ENCODE measurements at regions not wholly inside any gene's neighbourhood (a gene's known extent, or its start where the extent isn't known, plus 50 kb on each side); places are given as distances from the start of the nearest gene placed in this dataset.

DNA sequence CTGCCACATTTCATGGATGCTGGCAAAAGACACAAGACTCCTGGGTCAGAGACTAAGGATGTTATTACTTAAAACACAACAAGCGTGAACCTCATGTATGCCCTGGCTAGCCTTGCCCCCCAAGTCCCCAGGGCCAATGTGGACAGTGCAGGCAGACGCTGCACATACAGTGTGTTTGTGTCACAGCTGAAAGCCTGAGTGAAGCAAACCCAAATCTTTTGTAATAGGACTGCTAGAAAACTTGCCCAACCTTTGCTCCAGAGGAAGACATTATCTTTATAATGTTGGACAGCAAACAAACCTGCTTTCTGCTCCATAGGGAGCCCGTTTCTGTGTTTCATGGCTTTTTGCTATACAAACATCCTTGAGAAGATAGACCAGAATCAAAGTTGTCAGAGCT lies 282.0 kb upstream of the RORA start:
- no peak for TF ChIP-seq CTCF (IDR thresholded peaks at IDR 0.05; ENCODE audit: control extremely low read depth, extremely low read depth)
- Histone ChIP-seq H3K4me1 (ENCODE audit: control insufficient read depth in 5 of 5, insufficient read depth in 5 of 5, low read length in 5 of 5) (peaks cover 0 to 31% (median 0%) of the 10 kb centered on the region in 5 donors), H3K9ac (ENCODE audit: insufficient read depth in 1 of 2, low read length in 2 of 2) (no peak overlapping the region), H3K27ac (ENCODE audit: low read depth in 1 of 2, low read length in 1 of 2) (no peak overlapping the region), H3K27me3 (ENCODE audit: control insufficient read depth in 3 of 3, insufficient read depth in 3 of 3, low read length in 2 of 3) (peaks cover 0 to 14% (median 0%) of the 10 kb centered on the region in 3 donors), H3K36me3 (ENCODE audit: control insufficient read depth in 4 of 4, insufficient read depth in 4 of 4, low read length in 4 of 4) (no peaks in the 10 kb centered on the region), H3K9me3 (ENCODE audit: control insufficient read depth in 4 of 4, insufficient read depth in 3 of 4, low read length in 3 of 4) (no peaks in the 10 kb centered on the region), H3K4me3 (no peak overlapping the region)
- WGBS, 2 donors: 82 to 88% methylated on average over 3 of the region's 3 CpGs
- ATAC-seq (ENCODE audit: insufficient read depth, low FRiP score) (no peak), DNase-seq (peak in 1 of 3 donors; percentile 33)

DNA sequence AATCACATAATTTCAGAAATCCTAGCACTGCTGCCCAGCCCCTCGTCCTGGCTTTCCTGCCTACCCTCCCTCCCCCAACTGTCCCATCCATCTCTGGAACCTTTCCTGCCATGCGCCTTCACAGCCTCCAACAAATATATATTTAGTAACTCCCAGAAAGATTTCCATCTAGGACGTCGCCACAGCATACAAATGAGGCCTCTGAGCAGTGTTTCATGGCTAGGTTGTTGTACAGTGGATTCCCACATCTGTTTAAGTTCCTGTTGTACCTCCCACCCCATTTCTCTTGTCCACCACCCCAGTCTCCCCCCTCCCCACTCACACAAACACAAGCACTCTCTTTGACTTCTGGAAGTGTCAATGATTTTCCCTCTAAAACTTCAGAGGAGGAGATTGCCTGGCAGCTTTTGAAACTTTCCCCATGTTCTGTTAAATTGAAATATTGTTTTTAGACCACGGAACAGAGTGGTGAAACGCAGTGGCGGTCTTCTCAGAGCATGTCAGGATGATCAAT lies 280.3 kb upstream of the RORA start:
- Histone ChIP-seq H3K4me1 (ENCODE audit: control insufficient read depth in 5 of 5, insufficient read depth in 5 of 5, low read length in 5 of 5) (peaks cover 0 to 31% (median 0%) of the 10 kb centered on the region in 5 donors), H3K27me3 (ENCODE audit: control insufficient read depth in 3 of 3, insufficient read depth in 3 of 3, low read length in 2 of 3) (peaks cover 0 to 11% (median 0%) of the 10 kb centered on the region in 3 donors), H3K36me3 (ENCODE audit: control insufficient read depth in 4 of 4, insufficient read depth in 4 of 4, low read length in 4 of 4) (no peaks in the 10 kb centered on the region), H3K9me3 (ENCODE audit: control insufficient read depth in 4 of 4, insufficient read depth in 3 of 4, low read length in 3 of 4) (no peaks in the 10 kb centered on the region), H3K27ac (ENCODE audit: low read depth in 1 of 2, low read length in 1 of 2) (no peak overlapping the region), H3K9ac (ENCODE audit: insufficient read depth in 1 of 2, low read length in 2 of 2) (no peak overlapping the region), H3K4me3 (no peak overlapping the region)
- TF ChIP-seq CTCF (IDR thresholded peaks at IDR 0.05; ENCODE audit: control extremely low read depth, extremely low read depth): no peak
- no peak for ATAC-seq (ENCODE audit: insufficient read depth, low FRiP score)
- peak; percentile 51 to 87 (median 83) for DNase-seq
- WGBS, 2 donors: 57 to 64% methylated on average over 7 of the region's 7 CpGs

GRCh38 chr15:61503383-61503969 lies 274.4 kb upstream of the RORA start:
- peaks cover 0 to 45% (median 3%) of the 10 kb centered on the region in 3 donors for H3K27me3 ChIP-seq (ENCODE audit: control insufficient read depth in 3 of 3, insufficient read depth in 3 of 3, low read length in 2 of 3)
- no peak overlapping the region for H3K4me3 ChIP-seq
- H3K27ac ChIP-seq (ENCODE audit: low read depth in 1 of 2, low read length in 1 of 2): no peak overlapping the region
- no peaks in the 10 kb centered on the region for H3K9me3 ChIP-seq (ENCODE audit: control insufficient read depth in 4 of 4, insufficient read depth in 3 of 4, low read length in 3 of 4)
- no peak for ATAC-seq (ENCODE audit: insufficient read depth, low FRiP score)
- H3K9ac ChIP-seq (ENCODE audit: insufficient read depth in 1 of 2, low read length in 2 of 2): no peak overlapping the region
- no peaks in the 10 kb centered on the region for H3K36me3 ChIP-seq (ENCODE audit: control insufficient read depth in 4 of 4, insufficient read depth in 4 of 4, low read length in 4 of 4)
- TF ChIP-seq CTCF (IDR thresholded peaks at IDR 0.05; ENCODE audit: control extremely low read depth, extremely low read depth): no peak
- H3K4me1 ChIP-seq (ENCODE audit: control insufficient read depth in 5 of 5, insufficient read depth in 5 of 5, low read length in 5 of 5): peaks cover 0 to 5% (median 0%) of the 10 kb centered on the region in 5 donors
- DNase-seq: no peak

Data from lung (tissue), 11 donors.